Natural killer cell treated with Interleukin-12 subunit alpha and Interleukin-12 subunit beta and Interleukin-15 and Interleukin-18, amount 100 ng/mL, for 72 hours (primary cell): ENCODE measurements at regions not wholly inside any gene's neighbourhood (a gene's known extent, or its start where the extent isn't known, plus 50 kb on each side); places are given as distances from the start of the nearest gene placed in this dataset.
"Not testable (repeated sequence)": the region's sequence is repeated elsewhere in the genome, so short reads cannot be mapped to it uniquely, and the experiment has no call there.

Source experiments
- ATAC-seq, 2 donors: fragments of 150-1000 bp; cut with Tn5 transposase in 1 of 2; sonication (Bioruptor Pico), chemical (Tn5 transposase) in 1 of 2; 2 replicates each; pipeline ENCODE4 v1.10.0; 2021
- DNase-seq: peaks from one replicate; pipeline ENCODE4 v3.0.0; 2022; ENCODE audit warnings: low spot score
- H3K27ac Mint-ChIP-seq, 2 donors: 1 replicate in 1 of 2; 2 replicates in 1 of 2; pipeline ENCODE4 v1.8.0; 2022; ENCODE audit warnings: mixed read lengths in 2 of 2, mild to moderate bottlenecking in 1 of 2, moderate library complexity in 1 of 2
- H3K27me3 Mint-ChIP-seq, 2 donors: 1 replicate in 1 of 2; 2 replicates in 1 of 2; pipeline ENCODE4 v1.8.0; 2022; ENCODE audit warnings: mixed read lengths in 2 of 2
- H3K36me3 Mint-ChIP-seq: one replicate; pipeline ENCODE4 v1.8.0; 2022; ENCODE audit warnings: mixed read lengths
- H3K4me1 Mint-ChIP-seq, 2 donors: 1 replicate in 1 of 2; 2 replicates in 1 of 2; pipeline ENCODE4 v1.8.0; 2022; ENCODE audit warnings: low read depth in 2 of 2, mixed read lengths in 2 of 2, mild to moderate bottlenecking in 1 of 2
- H3K4me3 Mint-ChIP-seq: one replicate; pipeline ENCODE4 v1.8.0; 2022; ENCODE audit warnings: mixed read lengths
- H3K9me3 Mint-ChIP-seq: 2 replicates; pipeline ENCODE4 v1.8.0; 2022; ENCODE audit warnings: mixed read lengths

GRCh38 chr18:33821503-33821902 lies 243.5 kb downstream of the ASXL3 start:
- H3K36me3 Mint-ChIP-seq, result peaks cover 8% of the 10 kb centered on the region
- DNase-seq (no peak), ATAC-seq (no peak)
- H3K9me3 Mint-ChIP-seq, result peaks cover 22% of the 10 kb centered on the region
- H3K27me3 Mint-ChIP-seq, result no peaks in the 10 kb centered on the region
- no peaks in the 10 kb centered on the region for H3K4me1 Mint-ChIP-seq
- H3K27ac Mint-ChIP-seq, result no peak overlapping the region
- no peak overlapping the region for H3K4me3 Mint-ChIP-seq

- no peak for DNase-seq
- Mint-ChIP-seq H3K4me3 (no peak overlapping the region), H3K9me3 (peaks cover 16% of the 10 kb centered on the region), H3K36me3 (peaks cover 8% of the 10 kb centered on the region), H3K27ac (no peak overlapping the region), H3K4me1 (no peaks in the 10 kb centered on the region), H3K27me3 (no peaks in the 10 kb centered on the region)
- no peak for ATAC-seq
Measured at GRCh38 chr18:33820517-33821371, 242.7 kb downstream of the ASXL3 start.

- DNase-seq, H3K4me1 Mint-ChIP-seq, H3K27me3 Mint-ChIP-seq, H3K27ac Mint-ChIP-seq, H3K36me3 Mint-ChIP-seq, ATAC-seq, H3K4me3 Mint-ChIP-seq: not testable (repeated sequence)
- peaks cover 16% of the 10 kb centered on the region for H3K9me3 Mint-ChIP-seq
Measured at GRCh38 chr18:33819692-33820343, 241.8 kb downstream of the ASXL3 start.

- Mint-ChIP-seq H3K27ac (no peak overlapping the region), H3K27me3 (no peaks in the 10 kb centered on the region), H3K36me3 (peaks cover 8% of the 10 kb centered on the region), H3K9me3 (peaks cover 12% of the 10 kb centered on the region), H3K4me1 (no peaks in the 10 kb centered on the region), H3K4me3 (no peak overlapping the region)
- ATAC-seq, result no peak
- no peak for DNase-seq
Measured at GRCh38 chr18:33818145-33818544, 240.1 kb downstream of the ASXL3 start.

GRCh38 chr18:33817096-33817495 lies 239.1 kb downstream of the ASXL3 start:
- H3K4me3 Mint-ChIP-seq, result no peak overlapping the region
- ATAC-seq (no peak), DNase-seq (no peak)
- H3K4me1 Mint-ChIP-seq, result no peaks in the 10 kb centered on the region
- H3K27ac Mint-ChIP-seq, result no peak overlapping the region
- H3K27me3 Mint-ChIP-seq, result no peaks in the 10 kb centered on the region
- H3K36me3 Mint-ChIP-seq, result peaks cover 8% of the 10 kb centered on the region
- peaks cover 12% of the 10 kb centered on the region for H3K9me3 Mint-ChIP-seq

GRCh38 chr18:33814546-33814945 lies 236.5 kb downstream of the ASXL3 start:
- no peak overlapping the region for H3K4me3 Mint-ChIP-seq
- H3K27me3 Mint-ChIP-seq, result no peaks in the 10 kb centered on the region
- no peak overlapping the region for H3K27ac Mint-ChIP-seq
- peaks cover 8% of the 10 kb centered on the region for H3K9me3 Mint-ChIP-seq
- ATAC-seq (no peak), DNase-seq (no peak)
- no peaks in the 10 kb centered on the region for H3K4me1 Mint-ChIP-seq
- H3K36me3 Mint-ChIP-seq, result peaks cover 5% of the 10 kb centered on the region

- Mint-ChIP-seq H3K27me3 (no peaks in the 10 kb centered on the region), H3K9me3 (peaks cover 3% of the 10 kb centered on the region)
- ATAC-seq, result no peak
Measured at GRCh38 chr18:33812186-33812585, 234.2 kb downstream of the ASXL3 start.

GRCh38 chr18:33805592-33805991 lies 227.6 kb downstream of the ASXL3 start:
- Mint-ChIP-seq H3K4me1 (no peaks in the 10 kb centered on the region), H3K36me3 (peaks cover 6% of the 10 kb centered on the region), H3K27ac (no peak overlapping the region), H3K9me3 (peaks cover 3% of the 10 kb centered on the region), H3K27me3 (no peaks in the 10 kb centered on the region), H3K4me3 (no peak overlapping the region)
- no peak for DNase-seq
- ATAC-seq, result no peak

More at GRCh38 chr18:33812186-33812585, 234.2 kb downstream of the ASXL3 start:
- H3K4me3 Mint-ChIP-seq, result no peak overlapping the region
- DNase-seq, result no peak
- peaks cover 6% of the 10 kb centered on the region for H3K36me3 Mint-ChIP-seq
- no peak overlapping the region for H3K27ac Mint-ChIP-seq
- H3K4me1 Mint-ChIP-seq, result no peaks in the 10 kb centered on the region

GRCh38 chr18:33804258-33804657 lies 226.2 kb downstream of the ASXL3 start:
- no peaks in the 10 kb centered on the region for H3K4me1 Mint-ChIP-seq
- no peaks in the 10 kb centered on the region for H3K27me3 Mint-ChIP-seq
- no peak overlapping the region for H3K27ac Mint-ChIP-seq
- H3K36me3 Mint-ChIP-seq, result no peaks in the 10 kb centered on the region
- no peak for ATAC-seq
- no peaks in the 10 kb centered on the region for H3K9me3 Mint-ChIP-seq
- DNase-seq, result no peak
- no peak overlapping the region for H3K4me3 Mint-ChIP-seq

- Mint-ChIP-seq H3K4me3 (no peak overlapping the region), H3K36me3 (no peaks in the 10 kb centered on the region), H3K9me3 (no peaks in the 10 kb centered on the region), H3K4me1 (no peaks in the 10 kb centered on the region), H3K27ac (no peak overlapping the region), H3K27me3 (no peaks in the 10 kb centered on the region)
- ATAC-seq, result no peak
- DNase-seq, result no peak
Measured at GRCh38 chr18:33803636-33804035, 225.6 kb downstream of the ASXL3 start.

- H3K9me3 Mint-ChIP-seq, result no peaks in the 10 kb centered on the region
- ATAC-seq (no peak), DNase-seq (no peak)
- no peak overlapping the region for H3K4me3 Mint-ChIP-seq
- H3K4me1 Mint-ChIP-seq, result no peaks in the 10 kb centered on the region
- no peaks in the 10 kb centered on the region for H3K36me3 Mint-ChIP-seq
- no peak overlapping the region for H3K27ac Mint-ChIP-seq
- no peaks in the 10 kb centered on the region for H3K27me3 Mint-ChIP-seq
Measured at GRCh38 chr18:33802955-33803354, 224.9 kb downstream of the ASXL3 start.
